Thyroid gland (tissue), 4 donors: ENCODE measurements at regions not wholly inside any gene's neighbourhood (a gene's known extent, or its start where the extent isn't known, plus 50 kb on each side); places are given as distances from the start of the nearest gene placed in this dataset.

Source experiments
- DNase-seq, 2 donors: peaks; one replicate each; pipeline ENCODE4 v3.0.0-alpha.2; 2019
- H3K27ac ChIP-seq, 3 donors: fragments of 200-600 bp; sonication (generic); 1 replicate in 2 of 3; 2 replicates in 1 of 3; pipeline ENCODE4 v1.5.1; 2016 to 2019; ENCODE audit warnings: mild to moderate bottlenecking in 1 of 3, moderate library complexity in 1 of 3
- H3K27me3 ChIP-seq: fragments of 200-600 bp; sonication (generic); one replicate; pipeline ENCODE4 v1.5.1; 2019
- H3K36me3 ChIP-seq, 2 donors: fragments of 200-600 bp; sonication (generic); one replicate each; pipeline ENCODE4 v1.5.1; 2016 to 2019
- H3K4me1 ChIP-seq, 2 donors: fragments of 200-600 bp; sonication (generic); one replicate each; pipeline ENCODE4 v1.5.1; 2017 to 2019
- H3K4me3 ChIP-seq, 3 donors: fragments of 200-600 bp; sonication (generic); replicated peaks in 1 of 3; 1 replicate in 2 of 3; 2 replicates in 1 of 3; pipeline ENCODE4 v1.5.1; 2016; ENCODE audit warnings: mild to moderate bottlenecking in 1 of 3
- H3K9me3 ChIP-seq: fragments of 200-600 bp; sonication (generic); one replicate; pipeline ENCODE4 v1.5.1; 2017
- CTCF ChIP-seq, 6 experiments: fragments of 200-600 bp in 3 of 6; fragments of 450-650 bp in 3 of 6; sonication (generic) in 3 of 6; IDR thresholded peaks; one replicate each; pipeline ENCODE4 v1.5.1; 2016 to 2019; ENCODE audit warnings: antibody characterized with exemption in 6 of 6, mild to moderate bottlenecking in 2 of 6, inconsistent platforms in 1 of 6, moderate library complexity in 1 of 6
- POLR2A ChIP-seq, 2 donors: fragments of 450-650 bp; IDR thresholded peaks; one replicate each; pipeline ENCODE4 v1.6.1; 2017; ENCODE audit warnings: antibody characterized with exemption in 2 of 2, mild to moderate bottlenecking in 2 of 2, moderate library complexity in 1 of 2
- WGBS, 2 donors: methylation state at CpG; one replicate each; pipeline ENCODE4 v1.1.5; 2017; 5-methylcytosine and 5-hydroxymethylcytosine counted together
- intact Hi-C: fragments of 100-400 bp; cut with DNase I; formaldehyde crosslinking; loops from one replicate; pipeline ENCODE4 v1.15.1; 2023

- no peak for DNase-seq
- H3K9me3 ChIP-seq = no peaks in the 10 kb centered on the region
- TF ChIP-seq CTCF (IDR thresholded peaks at IDR 0.05) = no peak
- TF ChIP-seq POLR2A (IDR thresholded peaks at IDR 0.05) = no peak
- 40 to 52% methylated on average over 5 of the region's 5 CpGs for WGBS, 2 donors
- no peak overlapping the region for H3K4me3 ChIP-seq
- intact Hi-C loops = no loop called here
- H3K4me1 ChIP-seq = no peaks in the 10 kb centered on the region
- H3K27ac ChIP-seq = no peak overlapping the region
- H3K27me3 ChIP-seq = no peaks in the 10 kb centered on the region
- no peaks in the 10 kb centered on the region for H3K36me3 ChIP-seq
Measured at GRCh38 chr2:21452263-21452662, 328.5 kb downstream of the TDRD15 start.

- H3K4me3 ChIP-seq = no peak overlapping the region
- no peak for DNase-seq
- H3K4me1 ChIP-seq = no peaks in the 10 kb centered on the region
- TF ChIP-seq POLR2A (IDR thresholded peaks at IDR 0.05) (no peak), CTCF (IDR thresholded peaks at IDR 0.05) (no peak)
- H3K9me3 ChIP-seq = no peaks in the 10 kb centered on the region
- no peaks in the 10 kb centered on the region for H3K27me3 ChIP-seq
- intact Hi-C loops = no loop called here
- H3K27ac ChIP-seq = no peak overlapping the region
- WGBS, 2 donors = 19 to 33% methylated on average over 5 of the region's 5 CpGs
- H3K36me3 ChIP-seq = no peaks in the 10 kb centered on the region
Measured at GRCh38 chr2:21452678-21453077, 328.9 kb downstream of the TDRD15 start.

GRCh38 chr2:21453723-21454450 lies 330.1 kb downstream of the TDRD15 start:
- TF ChIP-seq CTCF (IDR thresholded peaks at IDR 0.05) = no peak
- TF ChIP-seq POLR2A (IDR thresholded peaks at IDR 0.05) = no peak
- no peaks in the 10 kb centered on the region for H3K36me3 ChIP-seq
- 72 to 74% methylated on average over 8 of the region's 8 CpGs for WGBS, 2 donors
- intact Hi-C loops = no loop called here
- H3K27ac ChIP-seq = no peak overlapping the region
- H3K4me3 ChIP-seq = no peak overlapping the region
- H3K27me3 ChIP-seq = no peaks in the 10 kb centered on the region
- no peaks in the 10 kb centered on the region for H3K9me3 ChIP-seq
- DNase-seq = no peak
- H3K4me1 ChIP-seq = no peaks in the 10 kb centered on the region

DNA sequence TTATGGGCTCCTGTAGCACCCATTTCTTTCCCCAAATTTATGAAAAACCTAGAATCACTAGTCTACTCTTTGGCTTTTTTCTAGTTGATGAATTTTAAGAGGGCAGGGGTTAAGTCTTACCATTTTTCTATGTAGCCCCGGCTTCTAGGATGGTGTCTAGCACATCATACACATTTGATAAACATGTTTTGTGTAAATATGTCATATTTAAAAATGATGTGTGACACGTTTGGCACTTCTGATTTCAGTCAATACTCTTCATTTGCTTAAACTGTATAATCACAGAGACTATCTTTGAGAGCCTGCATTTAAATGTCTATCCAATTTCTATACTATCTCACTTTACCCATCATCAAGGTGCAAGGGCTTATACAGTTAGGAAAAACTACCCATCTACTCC lies 331.1 kb downstream of the TDRD15 start:
- WGBS, 2 donors = 71 to 85% methylated on average over 2 of the region's 2 CpGs
- no peak for TF ChIP-seq CTCF (IDR thresholded peaks at IDR 0.05)
- TF ChIP-seq POLR2A (IDR thresholded peaks at IDR 0.05) = no peak
- Histone ChIP-seq H3K27me3 (no peaks in the 10 kb centered on the region), H3K27ac (no peak overlapping the region), H3K4me3 (no peak overlapping the region), H3K4me1 (no peaks in the 10 kb centered on the region), H3K36me3 (no peaks in the 10 kb centered on the region), H3K9me3 (no peaks in the 10 kb centered on the region)
- intact Hi-C loops = no loop called here
- DNase-seq = no peak

- TF ChIP-seq CTCF (IDR thresholded peaks at IDR 0.05) = no peak
- TF ChIP-seq POLR2A (IDR thresholded peaks at IDR 0.05) = no peak
- WGBS, 2 donors = 75 to 77% methylated on average over 3 of the region's 3 CpGs
- intact Hi-C loops = no loop called here
- no peak overlapping the region for H3K27ac ChIP-seq
- DNase-seq = no peak
- no peaks in the 10 kb centered on the region for H3K36me3 ChIP-seq
- no peaks in the 10 kb centered on the region for H3K4me1 ChIP-seq
- H3K9me3 ChIP-seq = no peaks in the 10 kb centered on the region
- no peaks in the 10 kb centered on the region for H3K27me3 ChIP-seq
- no peak overlapping the region for H3K4me3 ChIP-seq
Measured at GRCh38 chr2:21461754-21462240, 338.0 kb downstream of the TDRD15 start.
